Pancreas (tissue), 10 donors: ENCODE measurements at regions not wholly inside any gene's neighbourhood (a gene's known extent, or its start where the extent isn't known, plus 50 kb on each side); places are given as distances from the start of the nearest gene placed in this dataset.
A peak's percentile ranks its signal among the peaks of the same experiment; 100 is the strongest.

Experiments used
- ATAC-seq, 4 donors: fragments of 200-7000 bp; cut with Tn5 transposase; one replicate each; pipeline versions ENCODE4 v1.8.0 to v1.9.1; 2020; ENCODE audit warnings: mild to moderate bottlenecking in 4 of 4, moderate library complexity in 4 of 4
- DNase-seq, 6 donors: peaks; one replicate each; pipeline ENCODE4 v3.0.0-alpha.2; 2020
- FAIRE-seq: peaks from 2 replicates; lab custom pipeline; 2012; peaks lifted over from hg19 to GRCh38; lab: Jason Lieb, UNC
- H3K27ac ChIP-seq, 4 donors: fragments of 200-600 bp; sonication (generic); 1 replicate in 3 of 4; 2 replicates in 1 of 4; pipeline versions ENCODE4 v1.5.0 to v1.8.0; 2020
- H3K27me3 ChIP-seq, 4 donors: fragments of 200-600 bp; one replicate each; pipeline ENCODE4 v1.8.0; 2021
- H3K36me3 ChIP-seq, 3 donors: fragments of 200-600 bp; sonication (generic) in 1 of 3; one replicate each; pipeline versions ENCODE4 v1.5.0 to v1.8.0; 2020 to 2021
- H3K4me1 ChIP-seq, 3 donors: fragments of 200-600 bp; one replicate each; pipeline ENCODE4 v1.8.0; 2021
- H3K4me3 ChIP-seq, 4 donors: fragments of 200-600 bp; sonication (generic) in 2 of 4; one replicate each; pipeline versions ENCODE4 v1.5.0 to v1.8.0; 2020 to 2021
- H3K9me3 ChIP-seq, 4 donors: fragments of 200-600 bp; one replicate each; pipeline ENCODE4 v1.8.0; 2021
- WGBS, 2 donors: extraction: QIAGEN DNeasy Blood & Tissue Kit; methylation state at CpG; one replicate each; pipeline ENCODE4 v1.1.7; 2013; 5-methylcytosine and 5-hydroxymethylcytosine counted together
- intact Hi-C, 3 donors: fragments of 100-400 bp; cut with DNase I; formaldehyde crosslinking; loops; one replicate each; pipeline versions ENCODE4 v1.11.1 to v1.14.2; 2022
- TF ChIP-seq, protein P1 (sequence below), 4 donors: fragments of 200-600 bp; sonication (generic) in 3 of 4; IDR thresholded peaks; one replicate each; pipeline versions ENCODE4 v1.5.0 to v1.8.0; 2021; ENCODE audit warnings: antibody characterized with exemption in 4 of 4
- donor health status: healthy with polysubstance abuse.
- donor health status: DM: no; HTN: no; CAD: no; lungs with moderate emphysema.
- donor health status: DM: no; HTN: no; CAD: no.
- donor health status: control.
- donor health status: control.
- donor health status: Bipolar disorder and iron deficiency.
- donor health status: DM: yes; HTN: yes; CAD: no.
- donor health status: DM: no; HTN: no; CAD: no.
- donor health status: DM: no; HTN: no; CAD: no.
- donor health status: DM: yes; HTN: yes; CAD: no.

DNA sequence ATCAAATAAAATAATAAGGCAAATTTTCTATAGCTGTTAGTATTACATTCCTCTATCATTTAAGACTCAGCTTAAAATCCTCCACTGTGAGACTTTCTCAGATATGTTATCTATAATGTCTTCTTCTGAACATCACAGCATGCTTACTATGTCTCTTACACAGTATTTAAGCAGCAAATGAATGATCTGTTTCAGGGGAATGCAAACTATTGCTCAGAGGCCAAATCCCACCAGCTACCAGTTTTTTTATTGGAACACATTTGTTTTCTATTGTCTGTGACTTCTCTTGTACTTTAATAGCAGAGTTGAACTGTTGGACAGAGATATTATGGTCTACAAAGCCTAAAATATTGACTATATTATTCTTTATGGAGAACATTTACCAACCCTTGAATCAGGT lies 59.6 kb downstream of the C3orf38 start:
- Histone ChIP-seq H3K4me3 (no peak overlapping the region), H3K9me3 (no peaks in the 10 kb centered on the region), H3K36me3 (no peaks in the 10 kb centered on the region), H3K27me3 (peaks cover 0 to 2% (median 0%) of the 10 kb centered on the region in 4 donors), H3K4me1 (no peaks in the 10 kb centered on the region), H3K27ac (no peak overlapping the region)
- FAIRE-seq = no peak
- ATAC-seq = no peak
- DNase-seq = no peak
- TF ChIP-seq, protein P1, sequence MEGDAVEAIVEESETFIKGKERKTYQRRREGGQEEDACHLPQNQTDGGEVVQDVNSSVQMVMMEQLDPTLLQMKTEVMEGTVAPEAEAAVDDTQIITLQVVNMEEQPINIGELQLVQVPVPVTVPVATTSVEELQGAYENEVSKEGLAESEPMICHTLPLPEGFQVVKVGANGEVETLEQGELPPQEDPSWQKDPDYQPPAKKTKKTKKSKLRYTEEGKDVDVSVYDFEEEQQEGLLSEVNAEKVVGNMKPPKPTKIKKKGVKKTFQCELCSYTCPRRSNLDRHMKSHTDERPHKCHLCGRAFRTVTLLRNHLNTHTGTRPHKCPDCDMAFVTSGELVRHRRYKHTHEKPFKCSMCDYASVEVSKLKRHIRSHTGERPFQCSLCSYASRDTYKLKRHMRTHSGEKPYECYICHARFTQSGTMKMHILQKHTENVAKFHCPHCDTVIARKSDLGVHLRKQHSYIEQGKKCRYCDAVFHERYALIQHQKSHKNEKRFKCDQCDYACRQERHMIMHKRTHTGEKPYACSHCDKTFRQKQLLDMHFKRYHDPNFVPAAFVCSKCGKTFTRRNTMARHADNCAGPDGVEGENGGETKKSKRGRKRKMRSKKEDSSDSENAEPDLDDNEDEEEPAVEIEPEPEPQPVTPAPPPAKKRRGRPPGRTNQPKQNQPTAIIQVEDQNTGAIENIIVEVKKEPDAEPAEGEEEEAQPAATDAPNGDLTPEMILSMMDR (IDR thresholded peaks at IDR 0.05) = no peak
- intact Hi-C loops = loop anchor here in 1 of 3 donors (10.0 kb wide), 1 partner anchor 895 kb away; the partner anchor contains the start of gene EPHA3

DNA sequence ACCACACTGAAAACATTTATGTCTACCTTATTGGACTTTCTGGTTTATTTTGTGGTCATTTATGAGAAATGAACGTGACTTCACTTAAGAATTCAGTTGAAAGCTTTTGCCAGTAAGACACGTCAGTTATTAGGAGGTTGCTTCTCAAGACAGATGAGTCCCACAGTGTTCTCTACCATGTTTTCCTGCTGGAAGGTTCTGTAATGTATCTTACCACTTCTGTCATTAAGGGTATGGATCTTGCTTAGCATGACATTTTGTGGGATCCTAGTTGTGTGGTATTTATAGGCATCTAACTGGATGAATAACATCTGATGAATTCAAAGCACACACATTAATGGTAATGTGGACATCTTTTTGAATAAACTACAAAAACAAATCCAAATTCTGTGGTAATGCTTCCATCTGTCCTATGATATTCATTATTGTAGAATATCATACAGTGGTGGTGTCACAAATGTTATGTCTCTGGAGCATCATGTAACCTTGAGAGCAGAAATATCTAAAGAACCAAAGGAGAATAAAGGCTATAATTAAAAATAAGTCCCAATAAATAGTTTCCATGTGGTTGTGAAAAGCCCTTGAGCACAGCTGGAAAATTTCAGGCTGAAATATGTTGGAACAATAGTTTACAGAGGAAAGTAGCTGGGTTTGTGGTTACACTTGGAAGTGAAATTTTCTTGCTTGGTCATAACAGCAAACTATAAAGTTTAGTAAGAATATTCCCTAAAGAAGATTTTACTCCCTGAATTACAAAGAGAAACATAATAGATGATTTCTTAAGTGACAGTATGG lies 61.5 kb downstream of the C3orf38 start:
- no peaks in the 10 kb centered on the region for H3K9me3 ChIP-seq
- 68 to 77% methylated on average over 2 of the region's 2 CpGs for WGBS, 2 donors
- no peak for FAIRE-seq
- H3K27me3 ChIP-seq = peaks cover 0 to 2% (median 0%) of the 10 kb centered on the region in 4 donors
- intact Hi-C loops = no loop called here
- no peak for DNase-seq
- no peaks in the 10 kb centered on the region for H3K36me3 ChIP-seq
- TF ChIP-seq, protein P1 (IDR thresholded peaks at IDR 0.05) = no peak
- no peaks in the 10 kb centered on the region for H3K4me1 ChIP-seq
- no peak overlapping the region for H3K4me3 ChIP-seq
- ATAC-seq = peak in 1 of 4 donors; percentile 31
- H3K27ac ChIP-seq = no peak overlapping the region

DNA sequence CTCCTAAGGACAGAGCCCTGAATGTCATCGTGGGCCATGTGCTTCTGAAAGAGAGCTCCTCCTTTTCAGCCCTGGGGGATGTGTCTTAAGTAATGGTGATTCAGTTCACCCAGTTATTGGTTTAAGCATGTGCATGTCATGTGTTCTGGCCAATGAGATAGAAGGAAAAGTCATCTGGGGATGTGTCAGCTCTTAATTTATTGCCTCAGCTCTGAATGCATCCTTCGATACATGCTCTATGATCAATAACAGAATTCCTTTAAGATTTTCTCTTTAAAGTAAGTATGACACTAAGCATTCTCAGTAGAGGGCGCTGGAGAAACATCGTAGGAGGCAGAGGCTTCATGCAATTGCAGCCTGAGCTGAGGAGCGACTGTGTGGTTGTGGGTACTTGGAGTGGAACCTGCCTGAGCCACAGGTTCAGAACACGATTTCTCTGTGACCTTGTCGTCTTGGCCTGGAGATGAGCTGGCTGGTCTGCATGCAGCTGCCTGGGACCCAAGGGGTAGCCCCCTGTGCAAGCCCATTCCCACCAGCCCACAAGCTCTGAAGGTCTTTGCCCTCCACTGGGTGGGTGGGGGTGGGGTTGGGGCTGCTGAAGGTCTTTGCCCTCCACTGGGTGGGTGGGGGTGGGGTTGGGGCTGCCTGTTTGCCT lies 69.5 kb downstream of the C3orf38 start:
- Histone ChIP-seq H3K36me3 (no peaks in the 10 kb centered on the region), H3K9me3 (no peaks in the 10 kb centered on the region), H3K4me1 (no peaks in the 10 kb centered on the region), H3K4me3 (no peak overlapping the region), H3K27me3 (no peaks in the 10 kb centered on the region), H3K27ac (no peak overlapping the region)
- 5 to 9% methylated on average over 7 of the region's 7 CpGs for WGBS, 2 donors
- peak; percentile 63 to 92 (median 90) for ATAC-seq
- peak in 4 of 6 donors; percentile 23 to 47 (median 34) for DNase-seq
- no peak for FAIRE-seq
- TF ChIP-seq, protein P1 (IDR thresholded peaks at IDR 0.05) = peak in 2 of 4 donors; percentile 16 to 39
- intact Hi-C loops = no loop called here

DNA sequence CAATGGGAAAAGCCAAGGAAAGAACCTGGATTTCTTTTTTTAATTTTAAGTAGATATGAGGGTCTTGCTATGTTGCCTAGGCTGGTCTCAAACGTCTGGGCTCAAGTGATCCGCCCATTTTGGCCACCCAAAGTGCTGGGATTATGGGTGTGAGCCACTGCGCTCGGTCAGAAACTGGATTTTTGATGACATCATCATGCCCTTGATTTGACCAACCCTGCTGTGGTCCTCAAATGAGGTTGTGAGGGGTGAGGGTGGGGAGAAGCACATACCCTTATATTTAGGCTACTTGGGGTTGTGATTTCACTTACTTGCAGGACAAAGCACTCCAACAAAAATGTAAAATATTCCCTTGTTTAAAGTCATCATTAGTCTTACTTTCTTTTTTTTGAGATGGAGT lies 70.4 kb downstream of the C3orf38 start:
- Histone ChIP-seq H3K4me3 (no peak overlapping the region), H3K36me3 (no peaks in the 10 kb centered on the region), H3K4me1 (no peaks in the 10 kb centered on the region), H3K9me3 (no peaks in the 10 kb centered on the region), H3K27ac (no peak overlapping the region), H3K27me3 (no peaks in the 10 kb centered on the region)
- intact Hi-C loops = no loop called here
- ATAC-seq = no peak
- 76 to 80% methylated on average over 4 of the region's 4 CpGs for whole genome bisulfite sequencing, 2 donors
- no peak for FAIRE-seq
- TF ChIP-seq, protein P1 (IDR thresholded peaks at IDR 0.05) = no peak
- DNase-seq = no peak

DNA sequence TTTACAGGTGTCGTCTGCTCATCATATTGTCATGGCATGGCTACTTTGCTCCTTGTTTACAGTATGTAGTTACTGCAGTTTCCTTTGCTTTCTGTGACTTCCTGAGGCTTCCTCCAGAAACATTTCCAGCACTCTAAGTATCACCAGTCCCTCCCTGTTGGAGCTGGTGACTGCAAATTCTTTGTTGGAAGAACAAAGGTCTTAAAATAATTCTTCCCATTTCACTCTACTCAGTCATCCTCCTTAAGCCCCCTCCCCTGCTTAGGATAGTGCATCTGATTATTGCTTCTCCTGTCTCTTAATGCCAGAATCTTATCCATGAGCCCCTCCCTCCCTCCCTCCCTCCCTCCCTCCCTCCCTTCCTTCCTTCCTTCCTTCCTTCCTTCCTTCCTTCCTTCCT lies 72.0 kb downstream of the C3orf38 start:
- TF ChIP-seq, protein P1 (IDR thresholded peaks at IDR 0.05) = no peak
- ATAC-seq = no peak
- Histone ChIP-seq H3K36me3 (no peaks in the 10 kb centered on the region), H3K4me1 (no peaks in the 10 kb centered on the region), H3K4me3 (no peak overlapping the region), H3K9me3 (no peaks in the 10 kb centered on the region), H3K27me3 (no peaks in the 10 kb centered on the region), H3K27ac (no peak overlapping the region)
- intact Hi-C loops = no loop called here
- no peak for FAIRE-seq
- no peak for DNase-seq
- WGBS, 2 donors = 75 to 88% methylated on average over 1 of the region's 1 CpG
